ENCODE measurements at regions not wholly inside any gene's neighbourhood (a gene's known extent, or its start where the extent isn't known, plus 50 kb on each side); places are given as distances from the start of the nearest gene placed in this dataset.

DNA sequence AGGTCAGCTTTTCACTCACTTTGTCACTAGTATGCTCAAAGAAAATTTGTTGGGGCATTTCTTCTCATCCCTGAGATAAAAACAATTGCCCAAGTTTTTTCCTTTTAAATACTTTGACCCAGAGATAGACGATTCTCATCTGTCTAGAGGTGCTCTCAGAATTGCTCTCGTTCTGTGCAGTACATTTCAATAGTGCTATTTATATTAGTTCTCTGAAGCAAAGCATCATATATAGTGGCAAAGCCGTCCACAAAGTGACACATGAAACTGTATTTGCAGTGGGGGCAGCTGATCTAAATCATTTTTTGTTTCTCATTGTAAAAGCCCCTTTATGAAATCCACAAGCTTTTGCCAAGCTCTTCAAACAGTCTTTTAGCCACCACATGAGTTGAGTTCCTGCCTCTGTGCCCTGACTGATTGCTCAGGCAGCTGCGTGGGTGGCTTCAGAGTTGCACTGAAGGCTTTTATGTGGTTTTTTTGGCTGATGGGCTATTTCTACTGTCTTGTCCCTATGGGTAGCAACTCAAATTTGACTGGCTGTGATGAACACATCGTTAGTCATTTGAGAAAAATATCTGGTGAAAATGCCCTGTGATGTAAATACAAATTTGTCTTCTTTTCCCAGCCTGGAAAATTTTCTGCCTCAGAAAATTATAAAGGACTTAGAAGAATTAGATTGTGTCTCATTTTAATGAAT lies 119.1 kb upstream of the OTUD4 start:
- Histone ChIP-seq H3K36me3 (ENCODE audit: control insufficient read depth, insufficient read depth, low read length) (no peaks in the 10 kb centered on the region), H3K9me3 (ENCODE audit: control insufficient read depth, low read depth, low read length) (no peaks in the 10 kb centered on the region), H3K27me3 (ENCODE audit: control insufficient read depth, insufficient read depth, low read length) (no peaks in the 10 kb centered on the region), H3K27ac (ENCODE audit: low read length) (no peak overlapping the region), H3K4me3 (ENCODE audit: low read length) (no peak overlapping the region), H3K4me1 (ENCODE audit: control insufficient read depth, insufficient read depth, low read length) (no peaks in the 10 kb centered on the region)
- no peak for DNase-seq
- 92% methylated on average over 2 of the region's 5 CpGs for WGBS (ENCODE audit: insufficient coverage, low lambda C conversion rate)

DNA sequence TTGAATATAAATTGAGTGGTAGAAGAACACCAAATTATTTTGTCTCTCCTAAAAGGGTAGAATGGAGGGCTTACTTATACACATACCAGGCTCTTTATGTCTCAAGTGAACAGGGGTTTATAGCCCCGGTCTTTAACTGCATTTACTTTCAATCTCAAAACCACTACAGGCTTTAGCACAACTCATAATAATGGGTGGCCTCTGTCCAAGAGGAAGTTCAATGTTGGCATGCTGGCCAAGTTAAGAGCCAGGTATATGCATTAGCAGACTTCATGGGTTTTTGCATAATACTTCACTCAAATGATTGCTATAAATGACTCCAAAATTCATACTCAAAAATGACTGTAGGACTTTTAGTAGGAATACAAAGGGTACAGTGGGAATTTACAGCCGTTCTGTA lies 118.5 kb upstream of the OTUD4 start:
- H3K9me3 ChIP-seq (ENCODE audit: control insufficient read depth, low read depth, low read length), result no peaks in the 10 kb centered on the region
- DNase-seq, result no peak
- WGBS (ENCODE audit: insufficient coverage, low lambda C conversion rate), result no CpG with 5 or more reads among the region's 2 CpGs

DNA sequence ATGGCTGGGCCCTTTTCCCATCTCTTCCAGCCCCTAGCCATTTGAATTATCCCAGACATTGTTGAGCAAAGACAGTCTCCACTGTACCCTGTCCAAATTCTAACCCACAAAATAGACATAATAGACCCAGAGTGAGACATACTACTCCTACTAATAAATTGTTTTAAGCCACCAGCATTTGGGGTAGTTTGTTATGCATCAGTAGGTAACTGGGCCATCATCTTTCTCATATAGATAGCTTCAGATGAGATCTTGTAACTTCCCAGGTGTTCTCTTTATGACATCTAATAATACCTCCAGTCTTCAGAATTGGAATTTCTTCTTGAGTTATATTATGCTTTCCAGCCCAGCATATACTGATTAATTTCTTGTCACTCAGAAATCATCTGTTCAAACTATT lies 117.2 kb upstream of the OTUD4 start:
- DNase-seq, result no peak
- no peaks in the 10 kb centered on the region for H3K4me1 ChIP-seq (ENCODE audit: control insufficient read depth, insufficient read depth, low read length)
- H3K27ac ChIP-seq (ENCODE audit: low read length), result no peak overlapping the region
- H3K4me3 ChIP-seq (ENCODE audit: low read length), result no peak overlapping the region
- no peaks in the 10 kb centered on the region for H3K36me3 ChIP-seq (ENCODE audit: control insufficient read depth, insufficient read depth, low read length)
- H3K27me3 ChIP-seq (ENCODE audit: control insufficient read depth, insufficient read depth, low read length), result no peaks in the 10 kb centered on the region
- H3K9me3 ChIP-seq (ENCODE audit: control insufficient read depth, low read depth, low read length), result no peaks in the 10 kb centered on the region

More for the DNA sequence above, 118.5 kb upstream of the OTUD4 start:
- H3K36me3 ChIP-seq (ENCODE audit: control insufficient read depth, insufficient read depth, low read length), result no peaks in the 10 kb centered on the region
- H3K27me3 ChIP-seq (ENCODE audit: control insufficient read depth, insufficient read depth, low read length), result no peaks in the 10 kb centered on the region
- no peak overlapping the region for H3K27ac ChIP-seq (ENCODE audit: low read length)
- no peak overlapping the region for H3K4me3 ChIP-seq (ENCODE audit: low read length)
- H3K4me1 ChIP-seq (ENCODE audit: control insufficient read depth, insufficient read depth, low read length), result no peaks in the 10 kb centered on the region

DNA sequence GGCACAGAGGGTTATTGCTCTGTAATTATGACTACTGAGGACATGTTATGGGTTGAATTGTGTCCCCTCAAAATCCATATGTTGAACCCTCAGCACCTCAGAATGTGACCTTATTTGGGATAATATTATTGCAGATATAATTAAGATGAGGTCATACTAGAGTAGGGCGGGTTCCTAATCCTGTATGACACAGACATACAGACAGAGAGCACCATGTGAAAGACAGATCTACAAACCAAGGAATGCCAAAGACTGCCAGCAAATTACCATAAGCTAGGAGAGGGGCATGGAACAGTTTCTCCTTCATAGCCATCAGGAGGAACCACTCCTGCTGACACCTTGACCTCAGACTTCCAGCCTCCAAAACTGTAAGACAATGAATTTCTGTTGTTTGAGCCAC lies 115.2 kb upstream of the OTUD4 start:
- H3K27me3 ChIP-seq (ENCODE audit: control insufficient read depth, insufficient read depth, low read length), result no peaks in the 10 kb centered on the region

DNA sequence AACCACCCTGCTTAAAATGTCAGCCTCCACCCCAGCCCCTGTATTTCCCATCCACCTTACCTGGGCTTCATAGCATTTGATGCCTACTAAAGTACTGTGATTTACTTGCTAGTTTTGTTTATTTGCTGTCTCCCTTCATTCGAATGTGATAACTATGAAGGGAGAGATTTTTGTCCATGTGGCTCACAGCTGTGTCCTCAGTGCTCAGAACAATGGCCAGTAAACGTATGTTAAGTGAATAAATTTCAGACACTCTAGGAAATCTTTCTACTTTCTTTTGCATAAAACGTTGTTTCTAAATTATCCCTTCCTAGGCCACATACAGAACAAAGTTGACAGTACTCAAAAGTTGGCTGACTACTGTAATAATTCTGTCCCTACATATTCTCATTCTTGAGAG lies 114.7 kb upstream of the OTUD4 start:
- Histone ChIP-seq H3K4me1 (ENCODE audit: control insufficient read depth, insufficient read depth, low read length) (no peaks in the 10 kb centered on the region), H3K36me3 (ENCODE audit: control insufficient read depth, insufficient read depth, low read length) (no peaks in the 10 kb centered on the region), H3K4me3 (ENCODE audit: low read length) (no peak overlapping the region), H3K27ac (ENCODE audit: low read length) (no peak overlapping the region), H3K27me3 (ENCODE audit: control insufficient read depth, insufficient read depth, low read length) (no peaks in the 10 kb centered on the region), H3K9me3 (ENCODE audit: control insufficient read depth, low read depth, low read length) (no peaks in the 10 kb centered on the region)
- DNase-seq, result no peak
- WGBS (ENCODE audit: insufficient coverage, low lambda C conversion rate), result 91% methylated on average over 2 of the region's 3 CpGs

More for the DNA sequence above, 115.2 kb upstream of the OTUD4 start:
- Histone ChIP-seq H3K9me3 (ENCODE audit: control insufficient read depth, low read depth, low read length) (no peaks in the 10 kb centered on the region), H3K4me3 (ENCODE audit: low read length) (no peak overlapping the region), H3K36me3 (ENCODE audit: control insufficient read depth, insufficient read depth, low read length) (no peaks in the 10 kb centered on the region), H3K4me1 (ENCODE audit: control insufficient read depth, insufficient read depth, low read length) (no peaks in the 10 kb centered on the region), H3K27ac (ENCODE audit: low read length) (no peak overlapping the region)
- DNase-seq, result no peak
- no CpG with 5 or more reads among the region's 1 CpG for WGBS (ENCODE audit: insufficient coverage, low lambda C conversion rate)

DNA sequence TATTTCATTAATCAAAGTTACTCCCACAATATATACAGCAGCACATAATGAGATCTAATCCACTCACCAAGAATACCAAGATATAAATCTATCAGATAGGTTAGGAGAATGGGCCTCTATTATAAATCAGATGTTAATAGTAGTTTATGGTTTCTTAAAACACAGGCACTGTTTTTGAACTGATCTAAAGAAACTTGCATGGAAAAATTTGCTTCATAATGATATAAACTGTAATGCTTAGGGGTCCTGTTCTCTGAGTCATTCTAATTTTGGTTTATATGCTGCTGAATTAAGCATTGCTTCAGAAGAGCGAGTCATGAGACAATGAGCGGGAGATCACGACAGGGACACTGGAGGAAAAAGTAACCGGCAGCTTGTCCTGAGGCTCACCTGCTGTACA lies 113.3 kb upstream of the OTUD4 start:
- Histone ChIP-seq H3K9me3 (ENCODE audit: control insufficient read depth, low read depth, low read length) (no peaks in the 10 kb centered on the region), H3K36me3 (ENCODE audit: control insufficient read depth, insufficient read depth, low read length) (no peaks in the 10 kb centered on the region), H3K4me1 (ENCODE audit: control insufficient read depth, insufficient read depth, low read length) (no peaks in the 10 kb centered on the region), H3K27ac (ENCODE audit: low read length) (no peak overlapping the region), H3K4me3 (ENCODE audit: low read length) (no peak overlapping the region), H3K27me3 (ENCODE audit: control insufficient read depth, insufficient read depth, low read length) (no peaks in the 10 kb centered on the region)
- whole genome bisulfite sequencing (ENCODE audit: insufficient coverage, low lambda C conversion rate), result no CpG with 5 or more reads among the region's 4 CpGs
- no peak for DNase-seq

DNA sequence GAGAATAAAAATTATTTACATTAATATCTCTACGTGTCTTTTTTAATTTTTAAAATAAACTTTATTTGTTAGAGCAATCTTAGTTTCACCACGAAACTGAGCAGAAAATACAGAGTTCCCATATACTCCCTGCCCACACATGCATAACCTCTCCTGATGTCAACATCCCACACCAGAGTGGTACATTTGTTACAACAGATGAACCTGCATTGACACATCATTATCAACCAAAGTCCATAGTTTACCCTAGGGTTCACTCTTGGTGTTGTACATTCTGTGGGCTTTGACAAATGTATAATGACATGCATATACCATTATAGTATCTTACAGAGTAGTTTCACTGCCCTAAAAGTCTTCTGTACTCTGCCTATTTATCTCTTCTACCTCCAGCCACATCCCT lies 110.6 kb upstream of the OTUD4 start:
- H3K27me3 ChIP-seq (ENCODE audit: control insufficient read depth, insufficient read depth, low read length), result no peaks in the 10 kb centered on the region
- H3K36me3 ChIP-seq (ENCODE audit: control insufficient read depth, insufficient read depth, low read length), result no peaks in the 10 kb centered on the region
- peak; percentile 56 to 72 for DNase-seq
- H3K4me3 ChIP-seq (ENCODE audit: low read length), result no peak overlapping the region
- H3K4me1 ChIP-seq (ENCODE audit: control insufficient read depth, insufficient read depth, low read length), result no peaks in the 10 kb centered on the region
- no peaks in the 10 kb centered on the region for H3K9me3 ChIP-seq (ENCODE audit: control insufficient read depth, low read depth, low read length)
- 93% methylated on average over 2 of the region's 2 CpGs for WGBS (ENCODE audit: insufficient coverage, low lambda C conversion rate)
- peak overlapping the region; percentile 62 for H3K27ac ChIP-seq (ENCODE audit: low read length)

DNA sequence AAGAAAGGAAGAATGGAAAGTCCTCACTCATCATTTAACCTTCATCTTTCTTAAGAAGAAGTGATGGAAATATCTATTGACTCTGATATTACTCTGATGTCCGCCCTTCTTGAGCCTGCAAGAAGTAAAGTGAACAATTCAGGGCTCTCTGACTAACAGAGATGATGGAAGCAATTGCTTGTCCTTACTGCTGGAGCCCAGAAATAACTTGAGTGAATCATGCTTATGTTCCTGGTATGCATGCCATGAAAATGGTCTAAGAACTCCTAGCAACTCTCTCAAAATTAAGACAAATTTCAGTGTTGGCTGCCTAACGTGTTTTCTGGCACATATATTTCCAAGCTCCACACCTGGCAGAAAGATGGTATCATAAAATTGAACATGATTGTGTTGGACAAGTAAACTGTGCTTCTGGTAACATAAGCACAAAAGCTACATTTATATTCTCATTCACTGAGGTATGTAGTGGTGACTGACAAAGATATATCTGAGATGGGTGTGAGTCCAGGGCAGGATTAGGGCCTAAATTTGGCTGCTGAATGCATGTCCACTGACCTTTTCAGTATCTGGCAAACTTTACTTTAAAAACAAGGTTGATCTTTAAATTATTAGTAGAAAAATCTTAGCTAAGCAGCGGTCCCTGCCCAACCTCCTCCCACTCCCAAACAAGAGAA lies 109.2 kb upstream of the OTUD4 start:
- no peaks in the 10 kb centered on the region for H3K36me3 ChIP-seq (ENCODE audit: control insufficient read depth, insufficient read depth, low read length)
- no peak overlapping the region for H3K4me3 ChIP-seq (ENCODE audit: low read length)
- no peaks in the 10 kb centered on the region for H3K9me3 ChIP-seq (ENCODE audit: control insufficient read depth, low read depth, low read length)
- WGBS (ENCODE audit: insufficient coverage, low lambda C conversion rate), result no CpG with 5 or more reads among the region's 3 CpGs
- H3K27ac ChIP-seq (ENCODE audit: low read length), result no peak overlapping the region
- H3K27me3 ChIP-seq (ENCODE audit: control insufficient read depth, insufficient read depth, low read length), result no peaks in the 10 kb centered on the region
- no peaks in the 10 kb centered on the region for H3K4me1 ChIP-seq (ENCODE audit: control insufficient read depth, insufficient read depth, low read length)
- DNase-seq, result no peak

DNA sequence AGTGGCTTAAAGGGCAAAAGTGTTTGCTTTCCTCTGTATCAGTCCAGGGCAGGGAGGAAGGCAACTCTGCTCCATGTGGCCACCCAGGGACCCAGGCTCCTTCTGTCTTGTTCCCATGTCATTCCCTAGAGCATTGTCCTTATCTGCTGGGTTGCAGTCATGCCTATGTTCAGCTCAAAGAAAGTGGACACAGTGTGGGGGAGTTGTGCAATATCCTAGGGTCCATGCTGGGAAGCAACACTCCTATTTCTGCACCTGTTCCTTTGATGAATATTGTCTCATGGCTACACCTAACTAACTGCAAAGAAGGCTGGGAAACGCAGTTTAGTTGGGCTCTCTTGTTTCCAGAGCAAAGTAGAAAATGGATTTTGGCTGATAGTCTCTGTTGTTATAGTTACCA lies 107.0 kb upstream of the OTUD4 start:
- DNase-seq, result no peak
- H3K27ac ChIP-seq (ENCODE audit: low read length), result no peak overlapping the region
- H3K4me1 ChIP-seq (ENCODE audit: control insufficient read depth, insufficient read depth, low read length), result no peaks in the 10 kb centered on the region
- 80% methylated on average over 1 of the region's 1 CpG for WGBS (ENCODE audit: insufficient coverage, low lambda C conversion rate)
- H3K4me3 ChIP-seq (ENCODE audit: low read length), result no peak overlapping the region
- no peaks in the 10 kb centered on the region for H3K27me3 ChIP-seq (ENCODE audit: control insufficient read depth, insufficient read depth, low read length)
- H3K9me3 ChIP-seq (ENCODE audit: control insufficient read depth, low read depth, low read length), result no peaks in the 10 kb centered on the region
- no peaks in the 10 kb centered on the region for H3K36me3 ChIP-seq (ENCODE audit: control insufficient read depth, insufficient read depth, low read length)

DNA sequence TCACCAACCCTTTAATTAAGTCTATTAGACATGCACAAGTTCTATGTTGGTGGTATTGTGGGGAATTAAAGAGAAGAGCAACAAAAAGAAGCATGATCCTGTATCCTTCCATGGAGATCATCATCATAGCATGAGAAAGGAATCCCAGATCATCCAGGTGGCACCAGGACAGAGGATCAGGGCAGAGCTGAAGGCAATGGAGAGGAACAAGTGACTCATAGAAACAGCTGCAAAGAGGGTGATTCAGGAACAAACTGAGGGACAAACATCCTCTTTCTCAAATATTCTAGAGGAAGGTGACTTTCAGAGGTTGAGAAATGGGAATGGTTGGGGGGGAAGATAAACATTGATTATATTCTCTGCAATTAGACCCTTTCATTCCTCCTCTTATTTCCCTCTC lies 105.5 kb upstream of the OTUD4 start:
- no peak overlapping the region for H3K4me3 ChIP-seq (ENCODE audit: low read length)
- H3K27ac ChIP-seq (ENCODE audit: low read length), result no peak overlapping the region
- no peaks in the 10 kb centered on the region for H3K9me3 ChIP-seq (ENCODE audit: control insufficient read depth, low read depth, low read length)
- H3K27me3 ChIP-seq (ENCODE audit: control insufficient read depth, insufficient read depth, low read length), result no peaks in the 10 kb centered on the region
- no peak for DNase-seq
- no peaks in the 10 kb centered on the region for H3K36me3 ChIP-seq (ENCODE audit: control insufficient read depth, insufficient read depth, low read length)
- no peaks in the 10 kb centered on the region for H3K4me1 ChIP-seq (ENCODE audit: control insufficient read depth, insufficient read depth, low read length)

DNA sequence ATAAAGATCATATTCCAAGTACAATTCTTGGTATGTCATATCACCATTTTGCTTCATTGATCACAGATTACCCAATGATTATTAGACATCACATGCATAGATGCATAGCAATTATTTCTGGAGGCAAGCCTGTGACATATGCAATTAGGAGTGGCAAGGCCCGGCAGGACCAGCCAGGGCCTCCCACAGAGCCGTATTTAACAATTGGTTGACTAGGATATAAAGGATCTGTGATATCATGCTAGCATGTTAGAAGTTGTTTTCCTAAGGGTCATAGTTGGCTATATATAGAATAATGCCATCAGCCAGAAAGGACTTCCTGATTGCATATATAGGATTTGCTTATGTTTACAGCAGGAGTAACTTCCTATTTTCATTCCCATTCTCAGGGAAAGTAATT lies 103.5 kb upstream of the OTUD4 start:
- Histone ChIP-seq H3K36me3 (ENCODE audit: control insufficient read depth, insufficient read depth, low read length) (no peaks in the 10 kb centered on the region), H3K9me3 (ENCODE audit: control insufficient read depth, low read depth, low read length) (no peaks in the 10 kb centered on the region)
- WGBS (ENCODE audit: insufficient coverage, low lambda C conversion rate), result no CpG with 5 or more reads among the region's 2 CpGs

More for the DNA sequence above, 103.5 kb upstream of the OTUD4 start:
- DNase-seq, result no peak
- H3K4me3 ChIP-seq (ENCODE audit: low read length), result no peak overlapping the region
- no peaks in the 10 kb centered on the region for H3K27me3 ChIP-seq (ENCODE audit: control insufficient read depth, insufficient read depth, low read length)
- no peak overlapping the region for H3K27ac ChIP-seq (ENCODE audit: low read length)
- no peaks in the 10 kb centered on the region for H3K4me1 ChIP-seq (ENCODE audit: control insufficient read depth, insufficient read depth, low read length)

Measured in large intestine (tissue), 3 donors.